Astrocyte (in vitro differentiated cells and primary cell): ENCODE measurements at regions not wholly inside any gene's neighbourhood (a gene's known extent, or its start where the extent isn't known, plus 50 kb on each side); places are given as distances from the start of the nearest gene placed in this dataset.

Experiments used
- CTCF ChIP-seq: IDR thresholded peaks from 2 replicates; pipeline ENCODE4 v1.5.1; 2011; ENCODE audit warnings: low read depth, mild to moderate bottlenecking, inconsistent platforms, low read length, moderate library complexity; ENCODE audit not compliant: insufficient read depth
- EZH2 ChIP-seq: IDR thresholded peaks from 2 replicates; pipeline ENCODE4 v1.6.1; 2012; ENCODE audit warnings: mild to moderate bottlenecking, low read length, inconsistent platforms; ENCODE audit not compliant: insufficient read depth

- TF ChIP-seq CTCF (no peak), EZH2 (no peak)
These were observed 83.7 kb upstream of the GNAZ start for GRCh38 chr22:22986640-22987039.
